Neuronal stem cell (in vitro differentiated cells): ENCODE measurements at regions not wholly inside any gene's neighbourhood (a gene's known extent, or its start where the extent isn't known, plus 50 kb on each side); places are given as distances from the start of the nearest gene placed in this dataset.
A peak's percentile ranks its signal among the peaks of the same experiment; 100 is the strongest.

Experiments used
- DNase-seq: peaks from one replicate; pipeline ENCODE4 v3.0.0-alpha.2; 2013; ENCODE audit warnings: low spot score
- H2AFZ ChIP-seq: one replicate; pipeline ENCODE4 v1.6.1; 2013; ENCODE audit warnings: mild to moderate bottlenecking, low read length, inconsistent platforms
- H2AK5ac ChIP-seq: 2 replicates; pipeline ENCODE4 v1.6.1; 2013; ENCODE audit warnings: low read depth, mild to moderate bottlenecking, inconsistent platforms, low read length, moderate library complexity, mixed read lengths
- H2BK120ac ChIP-seq: 2 replicates; pipeline ENCODE4 v1.6.1; 2013; ENCODE audit warnings: low read depth, mild to moderate bottlenecking, inconsistent platforms, low read length, moderate library complexity, mixed read lengths
- H2BK12ac ChIP-seq: one replicate; pipeline ENCODE4 v1.6.1; 2013; ENCODE audit warnings: low read length, inconsistent platforms
- H2BK15ac ChIP-seq: 2 replicates; pipeline ENCODE4 v1.6.1; 2013; ENCODE audit warnings: mild to moderate bottlenecking, low read length, inconsistent platforms, mixed read lengths
- H2BK5ac ChIP-seq: one replicate; pipeline ENCODE4 v1.6.1; 2013; ENCODE audit warnings: inconsistent platforms, mild to moderate bottlenecking, low read length, moderate library complexity
- H3K14ac ChIP-seq: one replicate; pipeline ENCODE4 v1.6.1; 2013; ENCODE audit warnings: low read length, inconsistent platforms
- H3K18ac ChIP-seq: 2 replicates; pipeline ENCODE4 v1.6.1; 2013; ENCODE audit warnings: low read length, inconsistent platforms
- H3K23ac ChIP-seq: 2 replicates; pipeline ENCODE4 v1.6.1; 2013; ENCODE audit warnings: low read depth, mild to moderate bottlenecking, mixed read lengths, low read length, inconsistent platforms; ENCODE audit not compliant: poor library complexity
- H3K27ac ChIP-seq: replicated peaks from 3 replicates; pipeline ENCODE4 v1.5.1; 2013; ENCODE audit warnings: low read length, inconsistent platforms
- H3K27me3 ChIP-seq, 3 experiments: 2 replicates each; pipeline ENCODE4 v1.6.1; 2013; ENCODE audit warnings: low read length in 3 of 3, mild to moderate bottlenecking in 2 of 3, inconsistent platforms in 1 of 3, low read depth in 1 of 3, mixed read lengths in 1 of 3, moderate library complexity in 1 of 3; ENCODE audit not compliant: control insufficient read depth in 3 of 3, insufficient read depth in 3 of 3
- H3K36me3 ChIP-seq, 2 donors: replicated peaks in 1 of 2; 2 replicates each; pipeline ENCODE4 v1.6.1; 2013; ENCODE audit warnings: low read length in 2 of 2; ENCODE audit not compliant: control insufficient read depth in 2 of 2, insufficient read depth in 2 of 2
- H3K4ac ChIP-seq: 2 replicates; pipeline ENCODE4 v1.6.1; 2013; ENCODE audit warnings: inconsistent platforms, mild to moderate bottlenecking, low read length, moderate library complexity
- H3K4me1 ChIP-seq, 2 donors: 1 replicate in 1 of 2; 2 replicates in 1 of 2; pipeline ENCODE4 v1.6.1; 2013; ENCODE audit warnings: low read length in 2 of 2, low read depth in 1 of 2; ENCODE audit not compliant: control insufficient read depth in 2 of 2, insufficient read depth in 1 of 2
- H3K4me2 ChIP-seq: one replicate; pipeline ENCODE4 v1.6.1; 2013; ENCODE audit warnings: mild to moderate bottlenecking, low read length, inconsistent platforms; ENCODE audit not compliant: insufficient read depth, poor library complexity, severe bottlenecking
- H3K4me3 ChIP-seq, 2 donors: 2 replicates each; pipeline ENCODE4 v1.5.1; 2013; ENCODE audit warnings: low read length in 2 of 2, mild to moderate bottlenecking in 2 of 2, inconsistent platforms in 1 of 2, moderate library complexity in 1 of 2
- H3K79me1 ChIP-seq: one replicate; pipeline ENCODE4 v1.6.1; 2013; ENCODE audit warnings: low read depth, mild to moderate bottlenecking, inconsistent platforms, low read length, moderate library complexity
- H3K9ac ChIP-seq: one replicate; pipeline ENCODE4 v1.6.1; 2013; ENCODE audit warnings: mild to moderate bottlenecking, low read depth, low read length, inconsistent platforms; ENCODE audit not compliant: poor library complexity
- H3K9me3 ChIP-seq, 2 donors: replicated peaks in 1 of 2; 2 replicates each; pipeline versions ENCODE3 to v1.6.1; 2013; ENCODE audit warnings: low read length in 2 of 2, mild to moderate bottlenecking in 2 of 2, inconsistent platforms in 1 of 2, low read depth in 1 of 2, mixed read lengths in 1 of 2, moderate library complexity in 1 of 2; ENCODE audit not compliant: control insufficient read depth in 2 of 2, insufficient read depth in 1 of 2
- H4K8ac ChIP-seq: one replicate; pipeline ENCODE4 v1.6.1; 2013; ENCODE audit warnings: low read depth, mild to moderate bottlenecking, inconsistent platforms, low read length, moderate library complexity
- H4K91ac ChIP-seq: one replicate; pipeline ENCODE4 v1.6.1; 2013; ENCODE audit warnings: low read length, low read depth, mild to moderate bottlenecking, inconsistent platforms; ENCODE audit not compliant: poor library complexity
- WGBS, 2 donors: extraction: QIAGEN DNeasy Blood & Tissue Kit; methylation state at CpG; one replicate each; pipeline ENCODE4 v1.1.7; 2013; ENCODE audit warnings: missing lambda C conversion rate in 2 of 2, mixed read lengths in 1 of 2; ENCODE audit not compliant: insufficient read length in 2 of 2, insufficient replicate concordance in 1 of 2; ENCODE audit errors: extremely low coverage in 2 of 2; 5-methylcytosine and 5-hydroxymethylcytosine counted together

- DNase-seq = no peak
Measured at GRCh38 chr5:54639621-54640020, 122.1 kb downstream of the SNX18 start.

GRCh38 chr5:54638106-54638505, 120.5 kb downstream of the SNX18 start:
- Histone ChIP-seq H2BK15ac (no peak overlapping the region), H3K18ac (no peak overlapping the region), H2BK5ac (no peak overlapping the region), H3K36me3 (no peaks in the 10 kb centered on the region), H3K4me2 (no peak overlapping the region), H3K27me3 (no peaks in the 10 kb centered on the region), H2BK120ac (no peak overlapping the region), H3K23ac (no peak overlapping the region), H3K14ac (no peak overlapping the region), H3K9me3 (no peaks in the 10 kb centered on the region), H3K4me1 (no peaks in the 10 kb centered on the region), H3K9ac (no peak overlapping the region), H2AFZ (no peak overlapping the region), H3K27ac (no peak overlapping the region), H3K4me3 (no peak overlapping the region), H4K8ac (no peak overlapping the region), H3K4ac (no peak overlapping the region), H2AK5ac (no peak overlapping the region), H4K91ac (no peak overlapping the region), H2BK12ac (no peak overlapping the region), H3K79me1 (no peaks in the 10 kb centered on the region)
- DNase-seq = no peak
- WGBS, 2 donors = no CpG with 5 or more reads among the region's 2 CpGs

More at GRCh38 chr5:54639621-54640020, 122.1 kb downstream of the SNX18 start:
- Histone ChIP-seq H3K9me3 (no peaks in the 10 kb centered on the region), H3K14ac (no peak overlapping the region), H3K4me3 (no peak overlapping the region), H3K27ac (no peak overlapping the region), H3K4me1 (no peaks in the 10 kb centered on the region), H3K4me2 (no peak overlapping the region), H4K91ac (no peak overlapping the region), H3K23ac (no peak overlapping the region), H2BK15ac (no peak overlapping the region), H3K9ac (no peak overlapping the region), H3K4ac (no peak overlapping the region), H3K36me3 (no peaks in the 10 kb centered on the region), H2AFZ (no peak overlapping the region), H4K8ac (no peak overlapping the region), H3K27me3 (no peaks in the 10 kb centered on the region), H2BK5ac (no peak overlapping the region), H3K18ac (no peak overlapping the region), H3K79me1 (no peaks in the 10 kb centered on the region), H2AK5ac (no peak overlapping the region), H2BK12ac (no peak overlapping the region), H2BK120ac (no peak overlapping the region)
- no CpG with 5 or more reads among the region's 5 CpGs for WGBS, 2 donors

- H2BK12ac ChIP-seq = no peak overlapping the region
- no peak overlapping the region for H3K14ac ChIP-seq
- H3K27ac ChIP-seq = no peak overlapping the region
- no peak overlapping the region for H2BK15ac ChIP-seq
- H2AK5ac ChIP-seq = no peak overlapping the region
- H3K4ac ChIP-seq = no peak overlapping the region
- H3K79me1 ChIP-seq = no peaks in the 10 kb centered on the region
- no peak overlapping the region for H4K91ac ChIP-seq
- no peak overlapping the region for H3K4me2 ChIP-seq
- H3K27me3 ChIP-seq = no peaks in the 10 kb centered on the region
- H3K4me1 ChIP-seq = no peaks in the 10 kb centered on the region
- H3K18ac ChIP-seq = no peak overlapping the region
- no peak overlapping the region for H3K23ac ChIP-seq
- no peak overlapping the region for H4K8ac ChIP-seq
- peak overlapping the region; percentile 43 for H2AFZ ChIP-seq
- H3K9ac ChIP-seq = no peak overlapping the region
- H3K36me3 ChIP-seq = no peaks in the 10 kb centered on the region
- H3K9me3 ChIP-seq = no peaks in the 10 kb centered on the region
- H2BK5ac ChIP-seq = no peak overlapping the region
- H2BK120ac ChIP-seq = no peak overlapping the region
- no peak overlapping the region for H3K4me3 ChIP-seq
- whole genome bisulfite sequencing, 2 donors = no CpG with 5 or more reads among the region's 6 CpGs
- no peak for DNase-seq
Measured at GRCh38 chr5:54637654-54638053, 120.1 kb downstream of the SNX18 start.

GRCh38 chr5:54634089-54634488, 116.5 kb downstream of the SNX18 start:
- Histone ChIP-seq H4K8ac (no peak overlapping the region), H3K4me3 (no peak overlapping the region), H3K4ac (no peak overlapping the region), H2BK5ac (no peak overlapping the region), H3K4me1 (no peaks in the 10 kb centered on the region), H3K27me3 (no peaks in the 10 kb centered on the region), H3K27ac (no peak overlapping the region), H3K18ac (no peak overlapping the region), H2BK120ac (no peak overlapping the region), H2AFZ (no peak overlapping the region), H3K4me2 (no peak overlapping the region), H3K9ac (no peak overlapping the region), H4K91ac (no peak overlapping the region), H3K79me1 (no peaks in the 10 kb centered on the region), H3K23ac (no peak overlapping the region), H3K36me3 (no peaks in the 10 kb centered on the region), H2BK15ac (no peak overlapping the region), H2BK12ac (no peak overlapping the region), H2AK5ac (no peak overlapping the region), H3K9me3 (peaks cover 0 to 2% of the 10 kb centered on the region in 2 donors), H3K14ac (no peak overlapping the region)
- no CpG with 5 or more reads among the region's 1 CpG for WGBS, 2 donors
- no peak for DNase-seq
